Kidney tubule cell (primary cell): ENCODE measurements at regions not wholly inside any gene's neighbourhood (a gene's known extent, or its start where the extent isn't known, plus 50 kb on each side); places are given as distances from the start of the nearest gene placed in this dataset.
"Not testable (repeated sequence)": the region's sequence is repeated elsewhere in the genome, so short reads cannot be mapped to it uniquely, and the experiment has no call there.

ENCODE experiments used
- DNase-seq: peaks from one replicate; pipeline ENCODE4 v3.0.0-alpha.2; 2018; ENCODE audit warnings: low spot score

DNA sequence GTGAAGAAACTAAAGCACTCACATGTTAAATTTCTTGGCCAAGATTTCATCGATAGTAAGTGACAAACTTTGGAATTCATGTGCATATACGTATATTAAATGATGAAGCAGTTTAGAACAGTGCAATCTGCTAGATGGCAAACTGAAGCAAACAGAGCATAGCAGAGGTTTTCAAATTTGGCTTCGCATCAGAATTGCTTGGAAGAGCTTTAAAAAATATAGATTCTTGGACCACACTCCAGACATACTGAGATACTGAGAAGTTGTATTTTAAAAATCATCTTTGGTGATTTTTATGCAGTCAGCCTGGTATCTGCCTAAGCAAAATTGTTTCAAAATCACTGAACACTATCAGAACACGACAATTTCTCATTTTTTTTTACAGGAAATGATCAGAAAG lies 709.2 kb downstream of the PLA2G4A start:
- no peak for DNase-seq

DNA sequence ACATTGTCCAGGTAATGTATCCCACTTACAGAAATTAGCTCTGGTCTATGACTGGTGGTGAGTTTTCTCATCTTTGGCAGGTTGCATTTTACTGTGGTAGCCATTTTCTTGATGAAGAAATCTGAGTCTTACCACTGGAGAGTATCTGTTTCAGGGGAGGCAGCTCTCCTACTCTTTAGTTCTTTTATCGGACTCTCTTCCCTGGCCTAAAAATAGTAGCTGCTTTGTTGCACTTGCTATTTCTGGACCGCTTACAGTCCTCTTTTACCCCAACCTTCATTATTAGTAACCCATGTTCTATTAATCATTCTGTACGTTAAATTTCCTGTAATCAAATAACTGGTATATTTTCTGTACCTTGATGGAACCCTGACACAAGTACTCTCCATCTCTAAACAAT lies 720.8 kb downstream of the PLA2G4A start:
- no peak for DNase-seq

- no peak for DNase-seq
These were observed 722.3 kb downstream of the PLA2G4A start for GRCh38 chr1:187551061-187551460.

- DNase-seq = no peak
These were observed 734.4 kb downstream of the PLA2G4A start for GRCh38 chr1:187563191-187563590.

GRCh38 chr1:187566354-187566753 lies 737.6 kb downstream of the PLA2G4A start:
- DNase-seq = no peak

- DNase-seq = no peak
These were observed 739.3 kb downstream of the PLA2G4A start for GRCh38 chr1:187568067-187568466.

- DNase-seq = no peak
These were observed 741.4 kb downstream of the PLA2G4A start for GRCh38 chr1:187570166-187570565.

DNA sequence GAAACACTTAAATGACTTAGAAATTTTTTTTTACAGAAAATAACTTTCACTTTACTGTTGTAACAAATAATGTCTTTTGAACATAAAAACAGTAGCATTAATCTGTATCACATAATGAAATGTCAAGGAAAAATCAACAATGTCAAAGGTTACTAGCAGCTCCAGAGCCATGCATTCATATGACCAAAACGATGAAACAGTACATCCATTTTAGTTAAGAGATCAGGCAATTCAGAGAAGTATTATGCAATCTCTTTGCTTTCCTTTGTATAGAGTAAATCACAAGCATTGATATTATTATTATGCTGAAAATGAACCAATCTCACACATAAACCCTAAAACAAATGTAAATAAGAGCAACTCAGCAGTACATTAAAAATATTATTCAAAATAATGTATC lies 748.9 kb downstream of the PLA2G4A start:
- DNase-seq = no peak

DNA sequence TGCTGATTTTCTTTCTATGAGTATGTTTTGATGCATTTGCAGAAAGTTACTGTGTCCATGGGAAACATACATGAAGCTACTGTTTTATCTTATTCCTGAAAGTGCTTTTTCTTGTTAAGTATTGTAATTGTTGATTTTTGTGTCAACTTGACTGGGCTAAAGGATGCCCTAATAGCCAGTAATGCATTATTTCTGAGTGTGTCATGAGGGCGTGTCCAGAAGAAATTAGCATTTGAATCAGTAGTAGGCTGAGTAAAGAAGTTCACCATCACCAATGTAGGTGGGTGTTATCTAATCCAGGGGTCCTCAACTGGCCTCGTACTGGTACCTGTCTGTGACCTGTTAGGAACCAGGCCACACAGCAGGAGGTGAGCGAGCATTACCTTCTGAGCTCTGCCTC lies 760.2 kb downstream of the PLA2G4A start:
- no peak for DNase-seq

GRCh38 chr1:187605736-187606135 lies 777.0 kb downstream of the PLA2G4A start:
- no peak for DNase-seq

GRCh38 chr1:187615853-187616735 lies 787.3 kb downstream of the PLA2G4A start:
- not testable (repeated sequence) for DNase-seq

- DNase-seq = not testable (repeated sequence)
These were observed 788.1 kb downstream of the PLA2G4A start for GRCh38 chr1:187616830-187617229.

DNA sequence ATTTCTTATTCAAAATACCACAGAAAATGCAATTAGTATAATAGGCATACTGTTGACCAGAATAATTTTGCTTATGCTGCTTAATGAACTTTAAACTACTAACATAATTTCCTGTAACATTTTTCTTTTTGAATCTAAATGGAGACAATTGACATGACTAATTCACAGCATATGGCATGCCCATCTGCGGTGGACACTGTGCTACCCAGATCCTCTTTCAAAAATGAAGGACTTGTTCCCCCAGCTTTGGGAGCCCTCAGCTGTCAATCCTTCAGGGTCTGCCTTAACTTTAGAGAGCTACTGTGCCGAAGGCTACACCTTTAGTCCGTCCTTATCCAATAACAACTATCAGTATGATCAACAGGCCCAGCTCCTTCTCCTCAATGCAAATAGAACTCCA lies 789.0 kb downstream of the PLA2G4A start:
- DNase-seq = no peak

DNA sequence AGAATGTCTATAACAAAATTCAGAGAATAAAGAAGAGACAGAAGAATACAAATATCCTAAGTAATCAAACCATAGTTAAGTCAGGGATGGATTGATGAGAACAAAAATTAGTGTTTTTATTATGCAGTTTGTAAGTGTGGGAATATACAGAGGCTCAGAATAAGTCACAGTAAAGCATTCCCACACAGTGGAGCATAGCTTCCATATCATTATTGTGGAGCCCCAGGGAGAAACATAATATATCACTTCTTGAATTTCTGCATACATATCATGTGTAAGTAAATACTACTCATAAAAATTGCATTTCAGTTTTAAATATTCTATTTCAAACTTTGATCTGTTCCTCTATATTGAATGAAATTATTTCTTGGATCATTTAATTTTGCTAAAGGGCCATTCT lies 790.4 kb downstream of the PLA2G4A start:
- DNase-seq = no peak

GRCh38 chr1:187621951-187622350 lies 793.2 kb downstream of the PLA2G4A start:
- no peak for DNase-seq

DNA sequence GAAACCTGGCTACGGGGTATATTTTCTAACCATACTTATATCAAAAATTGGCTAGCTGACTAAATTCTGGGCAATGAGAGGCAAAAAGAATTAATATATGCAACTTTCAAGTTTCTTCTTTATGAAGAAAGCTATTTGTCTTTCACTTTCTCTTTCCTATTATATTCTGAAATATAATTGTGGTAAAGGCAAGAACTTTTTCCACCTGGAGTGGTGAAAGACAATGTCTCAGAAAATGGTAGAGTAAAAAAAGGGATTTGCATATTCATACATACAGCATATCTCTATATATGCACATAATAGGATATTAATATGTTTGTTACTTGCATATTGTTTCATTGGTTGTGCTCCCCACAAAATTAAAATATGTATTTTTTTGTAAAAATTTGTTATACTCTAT lies 793.8 kb downstream of the PLA2G4A start:
- DNase-seq = no peak

GRCh38 chr1:187624812-187625545 lies 796.2 kb downstream of the PLA2G4A start:
- DNase-seq = no peak

DNA sequence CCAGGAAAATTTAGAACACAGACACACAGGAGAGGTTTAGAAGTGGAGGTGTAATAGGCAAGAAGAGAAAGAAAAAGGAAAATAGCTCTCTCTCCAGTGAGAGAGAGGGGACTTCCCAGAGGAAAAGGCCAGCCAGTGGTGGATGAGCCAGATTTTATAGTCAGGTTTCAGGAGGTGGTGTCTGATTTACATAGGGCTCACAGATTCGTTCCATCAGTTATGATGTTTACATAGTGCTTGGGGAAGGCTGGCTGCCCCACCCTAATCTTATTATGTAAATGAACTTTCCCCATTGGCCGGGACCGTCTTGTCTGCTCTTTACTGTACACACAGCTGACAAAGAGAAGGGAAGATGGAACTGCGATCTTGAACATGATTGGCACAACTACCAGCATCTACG lies 797.3 kb downstream of the PLA2G4A start:
- no peak for DNase-seq

- DNase-seq = no peak
These were observed 798.8 kb downstream of the PLA2G4A start for GRCh38 chr1:187627516-187627915.

DNA sequence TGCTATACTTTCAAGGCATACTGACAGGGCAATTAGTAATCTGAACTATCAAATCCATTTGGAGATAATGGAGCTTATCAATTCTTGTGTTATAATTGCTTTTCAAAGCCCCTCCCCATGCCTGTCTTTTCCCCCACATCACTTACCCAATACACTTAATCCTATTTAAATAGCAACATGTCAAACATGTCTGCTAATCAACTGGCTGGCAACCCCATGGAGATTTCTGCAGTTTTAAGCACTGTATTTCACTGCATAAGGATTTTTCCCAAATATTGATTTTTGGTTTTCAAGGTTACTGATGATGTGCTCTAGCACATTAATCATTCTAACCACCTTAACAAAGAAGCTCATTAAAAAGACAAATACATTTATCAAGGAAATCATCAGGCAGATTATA lies 800.3 kb downstream of the PLA2G4A start:
- DNase-seq = no peak

DNA sequence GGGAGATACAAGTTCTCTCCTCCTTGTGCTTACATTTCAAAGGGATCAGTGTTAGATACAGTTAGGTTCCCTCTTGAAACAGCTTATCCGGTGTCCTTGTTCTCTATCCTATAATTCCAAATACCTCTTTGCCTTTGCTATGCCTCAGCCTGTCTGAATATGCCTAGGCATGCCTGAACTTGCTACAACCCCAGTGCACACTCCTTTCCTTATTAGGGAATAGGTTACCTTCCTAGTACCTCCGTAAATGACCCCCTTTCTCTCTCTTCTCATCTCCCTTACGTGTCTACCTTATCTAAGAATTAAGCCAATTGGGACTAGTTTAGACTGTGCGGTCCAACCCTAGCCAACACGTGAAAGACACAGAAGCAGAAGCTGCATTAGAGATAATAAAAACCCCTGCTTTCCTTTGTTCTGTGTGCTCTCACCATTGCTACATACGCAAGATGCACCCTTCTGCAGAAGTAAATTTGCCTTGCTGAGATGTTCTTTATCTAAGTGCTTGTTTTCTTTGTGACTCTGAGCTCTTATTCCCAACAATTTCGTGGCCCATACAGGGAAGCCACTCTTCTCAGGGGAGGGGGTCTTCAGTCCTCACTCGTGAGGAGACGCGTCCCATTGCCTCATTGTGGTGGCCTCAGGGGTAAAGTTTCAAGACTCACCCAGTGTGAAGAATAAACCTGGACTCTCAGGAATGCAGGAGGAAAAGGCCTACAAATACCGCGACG lies 802.1 kb downstream of the PLA2G4A start:
- no peak for DNase-seq

DNA sequence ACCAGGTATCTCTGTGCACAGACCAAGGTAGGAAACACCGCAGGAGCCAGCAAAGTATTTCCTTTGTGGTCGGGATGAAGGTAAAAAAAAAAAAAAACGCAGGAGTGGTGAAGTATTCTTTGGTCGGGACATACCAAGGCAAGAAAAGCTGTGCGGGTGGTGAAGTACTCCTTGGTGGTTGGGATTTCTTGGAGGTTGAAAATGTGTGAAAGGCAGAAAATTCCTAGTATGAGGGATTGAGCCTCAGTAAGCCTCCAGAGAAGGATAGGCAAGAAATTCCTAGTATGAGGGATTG lies 802.6 kb downstream of the PLA2G4A start:
- DNase-seq = no peak

GRCh38 chr1:187631984-187632383 lies 803.2 kb downstream of the PLA2G4A start:
- no peak for DNase-seq
